Fibroblast of the aortic adventitia (primary cell): ENCODE measurements at regions not wholly inside any gene's neighbourhood (a gene's known extent, or its start where the extent isn't known, plus 50 kb on each side); places are given as distances from the start of the nearest gene placed in this dataset.
"Not testable (repeated sequence)": the region's sequence is repeated elsewhere in the genome, so short reads cannot be mapped to it uniquely, and the experiment has no call there.

Experiments
- DNase-seq: peaks from one replicate; pipeline ENCODE4 v3.0.0-alpha.2; 2010; ENCODE audit warnings: low read depth
- H3K4me3 ChIP-seq: 2 replicates; pipeline ENCODE4 v1.5.1; 2011; ENCODE audit warnings: low read depth, mild to moderate bottlenecking, control low read depth, low read length, moderate library complexity
- TF ChIP-seq, protein P1 (sequence below): IDR thresholded peaks from 2 replicates; pipeline ENCODE4 v1.5.1; 2011; ENCODE audit warnings: mild to moderate bottlenecking, low read length, control low read depth, inconsistent platforms; ENCODE audit not compliant: insufficient read depth

DNA sequence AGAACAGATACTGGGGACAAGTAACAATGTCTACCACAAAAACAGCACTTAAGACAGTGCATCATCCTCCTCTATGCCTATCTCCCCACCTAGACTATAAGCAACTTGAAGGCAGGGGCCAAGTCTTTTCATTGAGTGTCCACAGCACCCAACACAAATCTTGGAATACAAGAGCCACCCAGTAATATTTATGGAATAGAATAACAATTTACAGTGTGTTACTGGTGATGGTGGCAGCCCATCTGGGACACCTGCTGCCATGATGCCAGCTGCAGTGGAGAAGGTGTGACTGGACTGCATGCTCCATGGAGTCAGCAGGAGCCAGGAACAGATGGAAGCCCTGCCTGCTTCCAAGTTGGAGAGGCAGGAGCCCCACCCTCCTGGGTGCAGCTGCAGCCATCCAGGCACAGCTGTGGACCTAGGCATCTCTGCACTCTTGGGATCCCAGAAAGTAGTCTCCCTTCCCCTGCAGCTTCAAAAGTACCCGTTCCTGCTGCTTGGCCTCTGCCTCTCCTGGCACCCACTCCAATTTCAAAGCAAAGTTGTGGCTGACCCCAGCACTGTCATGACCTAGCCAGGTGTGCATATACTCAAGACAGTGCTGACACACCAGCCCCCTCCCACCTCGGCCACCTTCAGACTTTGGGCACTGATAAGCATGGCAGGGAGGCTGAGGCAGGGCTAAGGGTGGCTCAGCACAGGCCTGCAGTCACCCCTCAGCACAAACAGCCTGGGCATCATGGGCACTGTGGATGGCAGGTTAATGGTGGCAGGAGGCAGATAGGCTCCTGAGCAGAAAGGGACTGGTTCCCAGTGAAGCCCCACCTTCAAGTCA, 94.5 kb downstream of the TPRA1 start:
- TF ChIP-seq, protein P1, sequence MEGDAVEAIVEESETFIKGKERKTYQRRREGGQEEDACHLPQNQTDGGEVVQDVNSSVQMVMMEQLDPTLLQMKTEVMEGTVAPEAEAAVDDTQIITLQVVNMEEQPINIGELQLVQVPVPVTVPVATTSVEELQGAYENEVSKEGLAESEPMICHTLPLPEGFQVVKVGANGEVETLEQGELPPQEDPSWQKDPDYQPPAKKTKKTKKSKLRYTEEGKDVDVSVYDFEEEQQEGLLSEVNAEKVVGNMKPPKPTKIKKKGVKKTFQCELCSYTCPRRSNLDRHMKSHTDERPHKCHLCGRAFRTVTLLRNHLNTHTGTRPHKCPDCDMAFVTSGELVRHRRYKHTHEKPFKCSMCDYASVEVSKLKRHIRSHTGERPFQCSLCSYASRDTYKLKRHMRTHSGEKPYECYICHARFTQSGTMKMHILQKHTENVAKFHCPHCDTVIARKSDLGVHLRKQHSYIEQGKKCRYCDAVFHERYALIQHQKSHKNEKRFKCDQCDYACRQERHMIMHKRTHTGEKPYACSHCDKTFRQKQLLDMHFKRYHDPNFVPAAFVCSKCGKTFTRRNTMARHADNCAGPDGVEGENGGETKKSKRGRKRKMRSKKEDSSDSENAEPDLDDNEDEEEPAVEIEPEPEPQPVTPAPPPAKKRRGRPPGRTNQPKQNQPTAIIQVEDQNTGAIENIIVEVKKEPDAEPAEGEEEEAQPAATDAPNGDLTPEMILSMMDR, result no peak
- DNase-seq, result no peak
- no peak overlapping the region for H3K4me3 ChIP-seq

DNA sequence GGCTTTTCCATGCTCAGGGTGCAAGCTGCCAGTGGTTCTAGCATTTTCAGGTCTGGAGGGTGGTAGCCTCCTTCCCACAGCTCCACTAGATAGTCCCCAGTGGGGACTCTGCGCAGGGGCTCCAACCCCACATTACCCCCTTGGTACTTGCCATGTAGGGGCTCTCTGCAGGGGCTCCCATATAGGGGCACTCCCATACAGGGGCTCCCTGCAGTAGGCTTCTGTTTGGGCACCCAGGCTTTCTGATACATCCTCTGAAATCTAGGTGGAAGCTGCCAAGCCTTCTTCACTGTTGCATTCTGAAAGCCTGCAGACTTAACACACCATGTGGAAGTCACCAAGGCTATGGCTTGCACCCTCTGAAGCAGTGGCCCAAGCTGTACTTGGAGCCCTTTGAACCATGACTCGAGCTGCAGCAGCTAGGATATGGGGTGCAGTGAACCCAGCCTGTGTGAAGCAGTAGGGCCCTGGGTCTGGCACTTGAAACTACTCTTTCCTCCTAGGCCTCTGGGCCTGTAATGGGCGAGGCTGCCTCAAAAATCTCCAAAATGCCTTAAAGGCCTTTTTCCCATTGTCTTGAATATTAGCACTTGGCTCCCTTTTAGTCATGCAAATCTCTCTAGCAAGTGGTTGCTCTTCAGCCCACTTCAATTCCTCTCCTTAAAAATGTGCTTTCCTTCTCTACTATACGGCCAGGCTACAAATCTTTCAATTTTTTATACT, 96.4 kb downstream of the TPRA1 start:
- H3K4me3 ChIP-seq, result no peak overlapping the region
- DNase-seq, result no peak
- TF ChIP-seq, protein P1, result no peak

DNA sequence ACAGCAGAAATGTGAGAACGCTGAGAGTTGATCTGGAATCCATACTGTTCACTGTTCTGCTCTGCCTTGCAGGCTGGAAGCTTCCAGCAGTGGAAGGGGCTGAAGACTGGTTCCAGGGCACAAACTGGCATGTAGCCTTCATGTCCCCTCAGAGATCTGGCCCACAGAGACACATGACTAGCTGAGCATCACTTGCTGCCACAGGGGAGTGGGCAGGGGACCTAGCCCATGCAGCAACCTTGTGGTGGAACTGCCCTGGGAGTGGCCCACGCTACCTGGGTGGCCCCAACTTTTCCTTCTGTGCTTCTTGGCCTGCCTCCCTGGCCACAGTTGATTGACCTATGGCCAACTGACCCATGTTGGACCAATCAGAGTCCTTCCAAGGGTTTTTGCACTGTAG, 98.1 kb downstream of the TPRA1 start:
- DNase-seq, result no peak
- H3K4me3 ChIP-seq, result no peak overlapping the region
- TF ChIP-seq, protein P1, result no peak

DNA sequence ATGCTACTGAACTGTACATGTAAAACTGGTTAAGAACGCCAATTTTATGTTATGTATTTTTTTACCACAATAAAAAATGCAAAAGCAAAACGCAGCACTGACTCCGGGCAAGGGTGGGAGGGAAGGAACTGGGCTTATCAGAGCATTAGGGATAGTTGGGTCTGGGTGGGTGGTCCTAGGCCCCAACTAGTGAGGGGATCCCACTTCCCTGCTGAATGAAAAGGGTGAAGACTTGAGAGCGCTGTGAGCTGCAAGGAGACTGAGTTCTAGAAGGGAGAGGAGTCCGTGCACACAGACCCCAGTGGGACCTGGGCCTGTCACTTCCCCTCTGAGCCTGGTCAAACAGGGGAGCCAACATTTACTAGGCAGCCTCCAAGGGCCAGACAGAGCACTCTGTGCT, 98.6 kb downstream of the TPRA1 start:
- no peak overlapping the region for H3K4me3 ChIP-seq
- no peak for DNase-seq
- TF ChIP-seq, protein P1, result no peak

GRCh38 chr3:127491323-127491722, 99.2 kb downstream of the TPRA1 start:
- no peak for DNase-seq
- TF ChIP-seq, protein P1, result no peak
- H3K4me3 ChIP-seq, result no peak overlapping the region

GRCh38 chr3:127491024-127491305, 99.6 kb downstream of the TPRA1 start:
- H3K4me3 ChIP-seq, DNase-seq: not testable (repeated sequence)

- H3K4me3 ChIP-seq, result no peak overlapping the region
- TF ChIP-seq, protein P1, result no peak
- DNase-seq, result no peak
Measured at GRCh38 chr3:127490271-127491023, 100.1 kb downstream of the TPRA1 start.
